ENCODE measurements at regions not wholly inside any gene's neighbourhood (a gene's known extent, or its start where the extent isn't known, plus 50 kb on each side); places are given as distances from the start of the nearest gene placed in this dataset.

DNA sequence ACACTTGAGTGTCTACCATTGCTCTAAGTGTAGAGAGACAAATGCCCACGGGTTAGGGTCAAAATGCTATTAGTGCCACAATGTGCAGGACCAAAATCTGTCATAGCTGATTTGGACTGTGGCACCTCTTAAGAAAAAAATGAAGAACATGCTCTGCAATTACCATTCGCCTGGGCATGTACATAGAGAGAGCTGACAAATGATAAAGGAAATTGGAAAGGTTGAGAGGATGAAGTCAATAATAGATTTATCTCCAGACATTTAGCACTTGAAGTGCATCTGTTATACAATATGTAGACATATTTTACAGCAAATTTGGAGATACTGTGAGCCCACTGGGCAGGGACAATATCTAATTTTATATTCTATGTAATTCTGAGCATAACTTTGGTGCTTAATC, 804.4 kb downstream of the SATB2 start:
- no peak for TF ChIP-seq POLR2A (IDR thresholded peaks at IDR 0.05)
- TF ChIP-seq, protein P1, sequence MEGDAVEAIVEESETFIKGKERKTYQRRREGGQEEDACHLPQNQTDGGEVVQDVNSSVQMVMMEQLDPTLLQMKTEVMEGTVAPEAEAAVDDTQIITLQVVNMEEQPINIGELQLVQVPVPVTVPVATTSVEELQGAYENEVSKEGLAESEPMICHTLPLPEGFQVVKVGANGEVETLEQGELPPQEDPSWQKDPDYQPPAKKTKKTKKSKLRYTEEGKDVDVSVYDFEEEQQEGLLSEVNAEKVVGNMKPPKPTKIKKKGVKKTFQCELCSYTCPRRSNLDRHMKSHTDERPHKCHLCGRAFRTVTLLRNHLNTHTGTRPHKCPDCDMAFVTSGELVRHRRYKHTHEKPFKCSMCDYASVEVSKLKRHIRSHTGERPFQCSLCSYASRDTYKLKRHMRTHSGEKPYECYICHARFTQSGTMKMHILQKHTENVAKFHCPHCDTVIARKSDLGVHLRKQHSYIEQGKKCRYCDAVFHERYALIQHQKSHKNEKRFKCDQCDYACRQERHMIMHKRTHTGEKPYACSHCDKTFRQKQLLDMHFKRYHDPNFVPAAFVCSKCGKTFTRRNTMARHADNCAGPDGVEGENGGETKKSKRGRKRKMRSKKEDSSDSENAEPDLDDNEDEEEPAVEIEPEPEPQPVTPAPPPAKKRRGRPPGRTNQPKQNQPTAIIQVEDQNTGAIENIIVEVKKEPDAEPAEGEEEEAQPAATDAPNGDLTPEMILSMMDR (IDR thresholded peaks at IDR 0.05): no peak

Measured in suprapubic skin (tissue), 3 donors.